Parathyroid adenoma (tissue), 2 donors: ENCODE measurements at regions not wholly inside any gene's neighbourhood (a gene's known extent, or its start where the extent isn't known, plus 50 kb on each side); places are given as distances from the start of the nearest gene placed in this dataset.

Source experiments
- H2AFZ ChIP-seq: fragments of 300-600 bp; sonication (generic); one replicate; pipeline ENCODE4 v1.7.0; 2017; ENCODE audit warnings: antibody characterized with exemption, mild to moderate bottlenecking
- H3K27ac ChIP-seq: fragments of 300-600 bp; sonication (generic); one replicate; pipeline ENCODE4 v1.7.0; 2017
- H3K27me3 ChIP-seq: fragments of 300-600 bp; sonication (generic); one replicate; pipeline ENCODE4 v1.7.0; 2017; ENCODE audit warnings: low read length; ENCODE audit not compliant: control insufficient read depth, insufficient read depth
- H3K36me3 ChIP-seq: fragments of 300-600 bp; sonication (generic); one replicate; pipeline ENCODE4 v1.7.0; 2017; ENCODE audit warnings: low read length; ENCODE audit not compliant: control insufficient read depth, insufficient read depth
- H3K4me1 ChIP-seq: fragments of 300-600 bp; sonication (generic); one replicate; pipeline ENCODE4 v1.7.0; 2017; ENCODE audit warnings: control low read depth
- H3K4me2 ChIP-seq: fragments of 300-600 bp; sonication (generic); one replicate; pipeline ENCODE4 v1.7.0; 2017; ENCODE audit warnings: low read length
- H3K4me3 ChIP-seq: fragments of 300-600 bp; sonication (generic); one replicate; pipeline ENCODE4 v1.7.0; 2017; ENCODE audit warnings: low read depth, low read length
- H3K79me2 ChIP-seq: fragments of 300-600 bp; sonication (generic); one replicate; pipeline ENCODE4 v1.7.0; 2017; ENCODE audit warnings: control low read depth
- H3K9ac ChIP-seq: fragments of 300-600 bp; sonication (generic); one replicate; pipeline ENCODE4 v1.7.0; 2017; ENCODE audit warnings: mild to moderate bottlenecking
- H3K9me3 ChIP-seq: fragments of 300-600 bp; sonication (generic); one replicate; pipeline ENCODE4 v1.7.0; 2017; ENCODE audit warnings: low read length; ENCODE audit not compliant: control insufficient read depth
- CTCF ChIP-seq: fragments of 300-600 bp; sonication (generic); IDR thresholded peaks from one replicate; pipeline ENCODE4 v1.7.0; 2017; ENCODE audit warnings: antibody characterized with exemption, mild to moderate bottlenecking
- donor health status: primary hyperparathyroidism.

GRCh38 chr18:5066380-5066977 lies 130.6 kb downstream of the AKAIN1 start:
- no peak for TF ChIP-seq CTCF
- Histone ChIP-seq H3K4me1 (no peaks in the 10 kb centered on the region), H2AFZ (no peak overlapping the region), H3K4me2 (no peak overlapping the region), H3K4me3 (no peak overlapping the region), H3K36me3 (no peaks in the 10 kb centered on the region), H3K27ac (no peak overlapping the region), H3K27me3 (no peaks in the 10 kb centered on the region), H3K79me2 (no peaks in the 10 kb centered on the region), H3K9ac (no peak overlapping the region), H3K9me3 (no peaks in the 10 kb centered on the region)

GRCh38 chr18:5065615-5066014 lies 131.4 kb downstream of the AKAIN1 start:
- H3K27ac ChIP-seq = no peak overlapping the region
- H2AFZ ChIP-seq = no peak overlapping the region
- H3K4me1 ChIP-seq = no peaks in the 10 kb centered on the region
- no peak overlapping the region for H3K4me3 ChIP-seq
- no peak for TF ChIP-seq CTCF
- H3K4me2 ChIP-seq = no peak overlapping the region
- H3K9ac ChIP-seq = no peak overlapping the region
- no peaks in the 10 kb centered on the region for H3K9me3 ChIP-seq
- no peaks in the 10 kb centered on the region for H3K79me2 ChIP-seq
- no peaks in the 10 kb centered on the region for H3K36me3 ChIP-seq
- H3K27me3 ChIP-seq = no peaks in the 10 kb centered on the region

GRCh38 chr18:5064841-5065370 lies 132.2 kb downstream of the AKAIN1 start:
- H3K27me3 ChIP-seq = no peaks in the 10 kb centered on the region
- no peak overlapping the region for H3K9ac ChIP-seq
- H3K4me2 ChIP-seq = no peak overlapping the region
- no peak overlapping the region for H3K4me3 ChIP-seq
- no peak overlapping the region for H3K27ac ChIP-seq
- H3K9me3 ChIP-seq = no peaks in the 10 kb centered on the region
- TF ChIP-seq CTCF = no peak
- H2AFZ ChIP-seq = no peak overlapping the region
- no peaks in the 10 kb centered on the region for H3K79me2 ChIP-seq
- no peaks in the 10 kb centered on the region for H3K4me1 ChIP-seq
- H3K36me3 ChIP-seq = no peaks in the 10 kb centered on the region

DNA sequence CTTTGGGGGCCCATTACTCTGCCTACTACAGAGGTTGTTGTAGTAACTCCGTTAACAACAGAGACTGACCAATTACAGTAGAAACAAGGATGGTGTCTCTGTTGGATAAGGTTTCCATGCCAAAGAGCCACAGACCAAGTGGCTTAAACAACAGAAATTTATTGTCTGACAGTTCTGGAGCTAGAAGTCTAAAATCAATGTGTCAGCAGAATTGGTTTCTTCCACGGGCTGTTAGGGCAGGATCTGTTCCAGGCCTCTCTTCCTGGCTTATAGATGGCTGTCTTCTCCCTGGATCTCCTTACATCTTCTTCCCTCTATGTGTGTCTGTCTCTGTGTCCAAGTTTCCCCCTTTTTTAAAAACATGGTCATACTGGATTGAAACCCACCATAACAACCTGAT lies 135.3 kb downstream of the AKAIN1 start:
- Histone ChIP-seq H3K79me2 (no peaks in the 10 kb centered on the region), H3K27ac (no peak overlapping the region), H2AFZ (no peak overlapping the region), H3K9ac (no peak overlapping the region), H3K9me3 (no peaks in the 10 kb centered on the region), H3K4me1 (no peaks in the 10 kb centered on the region), H3K27me3 (no peaks in the 10 kb centered on the region), H3K36me3 (no peaks in the 10 kb centered on the region), H3K4me3 (no peak overlapping the region), H3K4me2 (no peak overlapping the region)
- no peak for TF ChIP-seq CTCF

- no peaks in the 10 kb centered on the region for H3K79me2 ChIP-seq
- H3K9me3 ChIP-seq = no peaks in the 10 kb centered on the region
- H3K27ac ChIP-seq = no peak overlapping the region
- no peaks in the 10 kb centered on the region for H3K27me3 ChIP-seq
- TF ChIP-seq CTCF = no peak
- H3K4me2 ChIP-seq = no peak overlapping the region
- no peaks in the 10 kb centered on the region for H3K36me3 ChIP-seq
- H2AFZ ChIP-seq = no peak overlapping the region
- H3K9ac ChIP-seq = no peak overlapping the region
- no peaks in the 10 kb centered on the region for H3K4me1 ChIP-seq
- no peak overlapping the region for H3K4me3 ChIP-seq
Observed at GRCh38 chr18:5060543-5060942, 136.5 kb downstream of the AKAIN1 start.
